ENCODE measurements at regions not wholly inside any gene's neighbourhood (a gene's known extent, or its start where the extent isn't known, plus 50 kb on each side); places are given as distances from the start of the nearest gene placed in this dataset.
A peak's percentile ranks its signal among the peaks of the same experiment; 100 is the strongest.

DNA sequence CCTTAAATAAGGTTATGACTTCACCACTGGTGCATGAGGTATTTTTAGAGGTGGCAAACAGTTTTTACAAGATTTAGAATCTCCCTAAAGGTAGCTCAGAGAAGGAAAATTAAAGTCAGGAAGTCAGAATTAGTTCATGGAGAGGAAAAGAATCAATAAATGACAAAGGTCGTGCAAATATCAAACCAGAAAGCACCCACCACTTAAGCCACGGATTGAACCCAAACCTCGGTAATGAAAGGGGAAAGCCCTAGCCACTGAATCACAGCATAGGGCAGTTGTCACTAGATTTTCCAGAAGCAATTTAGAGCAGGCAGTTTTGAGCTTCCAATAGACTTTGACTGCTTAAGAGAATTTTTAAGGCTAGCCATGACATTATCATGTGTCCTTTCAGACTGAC is 1590.4 kb downstream of the SLITRK1 start:
- no peak overlapping the region for H3K27ac ChIP-seq
- no peaks in the 10 kb centered on the region for H3K27me3 ChIP-seq
- no peak for ATAC-seq
- H3K4me1 ChIP-seq: no peaks in the 10 kb centered on the region
- no peak overlapping the region for H3K4me3 ChIP-seq
- intact Hi-C loops (cut with DNase I): no loop called here
- no peak for DNase-seq
- H3K9me3 ChIP-seq: no peaks in the 10 kb centered on the region
- TF ChIP-seq, protein P1, sequence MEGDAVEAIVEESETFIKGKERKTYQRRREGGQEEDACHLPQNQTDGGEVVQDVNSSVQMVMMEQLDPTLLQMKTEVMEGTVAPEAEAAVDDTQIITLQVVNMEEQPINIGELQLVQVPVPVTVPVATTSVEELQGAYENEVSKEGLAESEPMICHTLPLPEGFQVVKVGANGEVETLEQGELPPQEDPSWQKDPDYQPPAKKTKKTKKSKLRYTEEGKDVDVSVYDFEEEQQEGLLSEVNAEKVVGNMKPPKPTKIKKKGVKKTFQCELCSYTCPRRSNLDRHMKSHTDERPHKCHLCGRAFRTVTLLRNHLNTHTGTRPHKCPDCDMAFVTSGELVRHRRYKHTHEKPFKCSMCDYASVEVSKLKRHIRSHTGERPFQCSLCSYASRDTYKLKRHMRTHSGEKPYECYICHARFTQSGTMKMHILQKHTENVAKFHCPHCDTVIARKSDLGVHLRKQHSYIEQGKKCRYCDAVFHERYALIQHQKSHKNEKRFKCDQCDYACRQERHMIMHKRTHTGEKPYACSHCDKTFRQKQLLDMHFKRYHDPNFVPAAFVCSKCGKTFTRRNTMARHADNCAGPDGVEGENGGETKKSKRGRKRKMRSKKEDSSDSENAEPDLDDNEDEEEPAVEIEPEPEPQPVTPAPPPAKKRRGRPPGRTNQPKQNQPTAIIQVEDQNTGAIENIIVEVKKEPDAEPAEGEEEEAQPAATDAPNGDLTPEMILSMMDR (IDR thresholded peaks at IDR 0.05): no peak
- no peaks in the 10 kb centered on the region for H3K36me3 ChIP-seq

DNA sequence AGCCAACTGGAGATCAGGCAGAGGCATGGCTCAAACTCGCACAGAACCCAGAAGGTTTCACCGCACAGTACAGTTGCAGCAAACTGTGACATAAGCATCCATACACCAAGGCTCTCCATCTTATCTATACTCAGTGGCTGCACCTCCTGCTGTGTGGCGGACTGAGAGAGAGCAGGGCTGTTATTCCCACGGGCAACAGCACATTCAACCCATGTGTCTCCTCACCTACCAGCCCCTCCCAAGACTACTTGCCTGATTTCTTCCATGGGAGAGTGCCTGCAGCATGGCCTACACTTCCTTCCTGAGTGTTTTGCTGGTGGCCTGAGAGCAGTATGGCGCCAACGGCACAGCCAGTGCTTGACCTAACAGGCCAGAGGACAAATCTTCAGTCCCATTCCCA is 1606.6 kb downstream of the SLITRK1 start:
- no peak overlapping the region for H3K4me3 ChIP-seq
- no peaks in the 10 kb centered on the region for H3K4me1 ChIP-seq
- ATAC-seq (no peak), DNase-seq (no peak)
- intact Hi-C loops (cut with DNase I): no loop called here
- no peak overlapping the region for H3K27ac ChIP-seq
- H3K36me3 ChIP-seq: no peaks in the 10 kb centered on the region
- H3K9me3 ChIP-seq: no peaks in the 10 kb centered on the region
- TF ChIP-seq, protein P1 (IDR thresholded peaks at IDR 0.05): no peak
- no peaks in the 10 kb centered on the region for H3K27me3 ChIP-seq

DNA sequence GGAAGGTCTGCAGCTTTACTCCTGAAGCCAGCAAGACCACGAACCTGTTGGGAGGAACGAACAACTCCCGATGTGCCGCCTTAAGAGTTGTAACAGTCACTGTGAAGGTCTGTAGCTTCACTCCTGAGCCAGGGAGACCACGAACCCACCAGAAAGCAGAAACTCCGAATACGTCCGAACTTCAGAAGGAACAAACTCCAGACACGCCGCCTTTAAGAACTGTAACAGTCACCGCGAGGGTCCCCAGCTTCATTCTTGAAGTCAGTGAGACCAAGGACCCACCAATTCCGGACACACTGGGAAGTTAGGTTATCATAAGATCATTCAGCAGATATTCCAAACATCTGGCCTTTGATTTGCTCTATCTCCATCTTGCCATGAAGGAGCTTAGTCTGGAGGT is 1623.0 kb downstream of the SLITRK1 start:
- Histone ChIP-seq H3K27me3 (no peaks in the 10 kb centered on the region), H3K36me3 (no peaks in the 10 kb centered on the region), H3K4me3 (no peak overlapping the region), H3K27ac (no peak overlapping the region), H3K9me3 (no peaks in the 10 kb centered on the region), H3K4me1 (no peaks in the 10 kb centered on the region)
- TF ChIP-seq, protein P1 (IDR thresholded peaks at IDR 0.05): no peak
- ATAC-seq: no peak
- no peak for DNase-seq
- intact Hi-C loops (cut with DNase I): no loop called here

DNA sequence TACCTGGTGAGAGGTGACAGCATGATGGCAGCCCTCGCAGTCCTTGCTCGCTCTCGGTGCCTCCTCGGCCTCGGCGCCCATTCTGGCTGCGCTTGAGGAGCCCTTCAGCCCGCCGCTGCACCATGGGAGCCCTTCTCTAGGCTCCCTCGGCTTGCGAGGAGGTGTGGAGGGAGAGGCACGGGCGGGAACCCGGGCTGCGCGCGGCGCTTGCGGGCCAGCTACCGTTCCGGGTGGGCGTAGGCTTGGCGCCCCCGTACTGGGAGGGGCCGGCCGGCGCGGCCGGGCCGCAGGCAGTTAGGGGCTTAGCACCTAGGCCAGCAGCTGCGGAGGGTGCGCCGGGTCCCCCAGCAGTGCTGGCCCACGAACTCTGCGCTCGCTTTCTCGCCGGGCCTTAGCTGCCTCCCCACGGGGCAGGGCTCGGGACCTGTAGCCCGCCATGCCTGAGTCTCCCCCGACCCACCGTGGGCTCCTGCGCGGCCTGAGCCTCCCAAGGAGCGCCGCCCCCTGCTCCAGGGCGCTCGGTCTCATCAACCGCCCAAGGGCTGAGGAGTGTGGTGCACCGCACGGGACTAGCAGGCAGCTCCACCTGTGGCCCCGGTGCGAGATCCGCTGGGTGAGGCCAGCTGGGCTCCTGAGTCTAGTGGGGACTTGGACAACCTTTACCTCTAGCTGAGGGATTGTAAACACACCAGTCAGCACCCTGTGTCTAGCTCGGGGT is 1624.3 kb downstream of the SLITRK1 start:
- Histone ChIP-seq H3K9me3 (no peaks in the 10 kb centered on the region), H3K27me3 (no peaks in the 10 kb centered on the region), H3K4me1 (no peaks in the 10 kb centered on the region), H3K4me3 (no peak overlapping the region), H3K36me3 (no peaks in the 10 kb centered on the region), H3K27ac (no peak overlapping the region)
- TF ChIP-seq, protein P1 (IDR thresholded peaks at IDR 0.05): no peak
- ATAC-seq (peak; percentile 12), DNase-seq (no peak)
- intact Hi-C loops (cut with DNase I): no loop called here

DNA sequence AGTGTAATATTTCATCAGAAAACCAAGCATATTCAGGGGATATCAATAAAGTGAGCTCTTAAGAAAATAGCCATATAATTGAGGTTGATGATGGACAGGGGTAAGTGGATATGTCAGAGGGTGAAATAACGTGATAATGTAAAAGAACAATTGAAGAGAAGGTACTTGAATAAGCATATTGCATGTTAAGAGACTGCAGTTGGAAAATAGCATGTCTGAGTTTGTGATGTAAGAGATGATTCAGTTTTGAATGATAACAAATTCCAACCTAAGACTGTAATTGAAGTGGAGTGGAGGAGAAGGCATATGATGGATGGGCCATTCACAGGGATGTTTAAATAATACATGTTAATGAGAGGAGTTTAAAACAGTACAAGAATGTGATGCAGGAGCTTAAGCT is 1633.5 kb downstream of the SLITRK1 start:
- ATAC-seq (no peak), DNase-seq (no peak)
- TF ChIP-seq, protein P1 (IDR thresholded peaks at IDR 0.05): no peak
- intact Hi-C loops (cut with DNase I): no loop called here
- no peak overlapping the region for H3K4me3 ChIP-seq
- H3K4me1 ChIP-seq: no peaks in the 10 kb centered on the region
- no peak overlapping the region for H3K27ac ChIP-seq
- no peaks in the 10 kb centered on the region for H3K27me3 ChIP-seq
- no peaks in the 10 kb centered on the region for H3K9me3 ChIP-seq
- no peaks in the 10 kb centered on the region for H3K36me3 ChIP-seq

DNA sequence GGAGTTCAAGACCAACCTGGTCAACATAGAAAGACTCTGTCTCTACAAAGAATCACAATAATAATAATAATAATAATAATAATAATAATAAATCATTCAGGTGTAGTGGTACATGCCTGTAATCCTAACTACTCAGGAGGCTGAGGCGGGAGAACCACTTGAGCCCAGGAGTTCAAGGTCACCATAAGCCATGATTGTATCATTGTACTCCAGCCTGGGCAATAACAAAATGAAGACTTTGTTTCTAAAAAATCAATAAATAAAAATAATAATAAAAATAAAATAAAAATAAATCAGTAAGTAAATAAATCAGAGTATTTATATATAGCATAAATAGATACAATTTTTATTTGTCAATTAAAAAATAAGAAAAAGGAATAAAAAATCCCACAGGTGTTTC is 1636.4 kb downstream of the SLITRK1 start:
- TF ChIP-seq, protein P1 (IDR thresholded peaks at IDR 0.05): no peak
- DNase-seq (no peak), ATAC-seq (no peak)

More for the DNA sequence above, 1636.4 kb downstream of the SLITRK1 start:
- Histone ChIP-seq H3K36me3 (no peaks in the 10 kb centered on the region), H3K4me1 (no peaks in the 10 kb centered on the region), H3K27me3 (no peaks in the 10 kb centered on the region), H3K9me3 (no peaks in the 10 kb centered on the region), H3K27ac (no peak overlapping the region), H3K4me3 (no peak overlapping the region)
- intact Hi-C loops (cut with DNase I): no loop called here
